Stimulated activated effector memory CD8-positive, alpha-beta T cell treated with anti-CD3 and anti-CD28 coated beads, Interleukin-12 subunit alpha, Interleukin-12 subunit beta, amount 100 ng/mL, for 72 hours (primary cell): ENCODE measurements at regions not wholly inside any gene's neighbourhood (a gene's known extent, or its start where the extent isn't known, plus 50 kb on each side); places are given as distances from the start of the nearest gene placed in this dataset.

Source experiments
- ATAC-seq: fragments of 150-1000 bp; cut with Tn5 transposase; 2 replicates; pipeline ENCODE4 v1.10.0; 2021
- DNase-seq, 2 donors: peaks; one replicate each; pipeline ENCODE4 v3.0.0; 2021 to 2022; ENCODE audit warnings: low spot score in 2 of 2
- H3K27ac Mint-ChIP-seq: one replicate; pipeline ENCODE4 v1.8.0; 2022; ENCODE audit warnings: mild to moderate bottlenecking, mixed read lengths
- H3K36me3 Mint-ChIP-seq: one replicate; pipeline ENCODE4 v1.8.0; 2022; ENCODE audit warnings: mild to moderate bottlenecking, mixed read lengths
- H3K4me1 Mint-ChIP-seq: one replicate; pipeline ENCODE4 v1.8.0; 2022; ENCODE audit warnings: mixed read lengths
- H3K4me3 Mint-ChIP-seq: one replicate; pipeline ENCODE4 v1.8.0; 2022; ENCODE audit warnings: mild to moderate bottlenecking, mixed read lengths
- H3K9me3 Mint-ChIP-seq: one replicate; pipeline ENCODE4 v1.8.0; 2022; ENCODE audit warnings: mixed read lengths

DNA sequence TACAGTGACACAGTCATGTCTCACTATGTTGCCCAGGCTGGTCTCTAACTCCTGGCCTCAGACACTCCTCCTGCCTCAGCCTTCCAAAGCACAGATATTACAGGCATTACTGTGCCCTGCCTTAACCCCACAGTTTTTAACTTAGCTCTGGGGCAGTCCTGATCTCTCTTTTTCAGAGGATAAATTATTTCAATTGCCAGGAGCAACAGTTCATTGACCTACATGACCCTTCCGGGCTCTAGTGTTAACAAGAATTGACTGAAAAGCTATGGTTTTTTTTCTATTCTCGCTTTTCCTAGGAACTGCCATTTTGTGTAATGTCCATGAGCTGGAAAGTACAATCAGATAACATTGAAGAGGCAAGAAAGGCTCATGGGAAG is 92.8 kb downstream of the HNRNPLL start:
- Mint-ChIP-seq H3K27ac (no peak overlapping the region), H3K9me3 (peaks cover 3% of the 10 kb centered on the region), H3K4me3 (no peak overlapping the region), H3K4me1 (peaks cover 7% of the 10 kb centered on the region), H3K36me3 (no peaks in the 10 kb centered on the region)
- DNase-seq: no peak
- no peak for ATAC-seq

DNA sequence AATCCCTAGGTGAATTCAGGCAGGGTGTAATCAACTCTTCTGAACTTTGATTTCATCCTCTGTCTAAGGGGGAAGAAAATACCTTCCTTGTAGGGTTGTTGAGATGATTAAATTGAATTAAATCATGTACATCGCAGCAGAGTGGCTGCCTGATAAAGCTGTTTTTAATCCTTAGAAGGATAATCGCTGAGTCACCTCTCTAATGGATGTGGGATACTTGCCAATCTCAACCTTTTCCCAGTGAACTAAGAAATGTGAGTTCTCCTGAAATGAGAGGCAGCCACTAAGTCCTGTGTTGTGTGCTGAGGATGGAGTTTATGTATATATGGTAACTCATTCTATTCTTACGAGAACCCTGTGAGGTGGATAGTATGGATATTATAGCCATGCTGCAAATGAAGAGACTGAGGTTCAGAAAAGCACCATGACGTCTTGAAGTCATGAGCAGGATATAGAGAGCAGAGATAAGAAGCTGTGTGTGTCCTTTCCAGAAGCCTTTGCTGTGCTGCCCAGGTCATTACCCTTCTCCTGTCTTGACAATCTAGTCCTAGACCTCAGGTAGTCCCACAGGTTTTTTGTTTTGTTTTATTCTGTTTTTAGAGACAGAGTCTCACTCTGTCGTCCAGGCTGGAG is 93.3 kb downstream of the HNRNPLL start:
- H3K36me3 Mint-ChIP-seq: no peaks in the 10 kb centered on the region
- H3K27ac Mint-ChIP-seq: no peak overlapping the region
- H3K4me3 Mint-ChIP-seq: no peak overlapping the region
- H3K9me3 Mint-ChIP-seq: peaks cover 3% of the 10 kb centered on the region
- peaks cover 7% of the 10 kb centered on the region for H3K4me1 Mint-ChIP-seq
- DNase-seq (no peak), ATAC-seq (no peak)

GRCh38 chr2:38508311-38509039 is 94.3 kb downstream of the HNRNPLL start:
- Mint-ChIP-seq H3K4me3 (no peak overlapping the region), H3K9me3 (peaks cover 3% of the 10 kb centered on the region), H3K27ac (no peak overlapping the region), H3K36me3 (no peaks in the 10 kb centered on the region), H3K4me1 (peaks cover 7% of the 10 kb centered on the region)
- DNase-seq (peak; percentile 61 to 86), ATAC-seq (peak; percentile 84)

DNA sequence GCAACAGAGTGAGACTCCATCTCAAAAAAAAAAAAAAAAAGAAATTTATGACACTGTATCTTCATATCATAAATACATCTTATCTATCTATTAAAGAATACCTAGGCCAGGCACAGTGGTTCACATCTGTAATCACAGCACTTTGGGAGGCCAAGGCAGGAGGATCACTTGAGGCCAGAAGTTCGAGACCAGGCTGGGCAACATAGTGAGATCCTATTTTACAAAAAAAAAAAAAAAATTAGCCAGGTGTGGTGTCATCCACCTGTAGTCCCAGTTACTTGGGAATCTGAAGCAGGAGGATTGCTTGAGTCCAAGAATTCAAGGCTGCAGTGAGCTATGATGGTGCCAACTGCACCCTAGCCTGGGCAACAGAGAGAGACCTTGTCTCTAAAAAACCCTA is 95.0 kb downstream of the HNRNPLL start:
- Mint-ChIP-seq H3K27ac (no peak overlapping the region), H3K9me3 (peaks cover 3% of the 10 kb centered on the region), H3K4me3 (no peak overlapping the region), H3K36me3 (no peaks in the 10 kb centered on the region), H3K4me1 (peaks cover 7% of the 10 kb centered on the region)
- no peak for DNase-seq
- no peak for ATAC-seq

DNA sequence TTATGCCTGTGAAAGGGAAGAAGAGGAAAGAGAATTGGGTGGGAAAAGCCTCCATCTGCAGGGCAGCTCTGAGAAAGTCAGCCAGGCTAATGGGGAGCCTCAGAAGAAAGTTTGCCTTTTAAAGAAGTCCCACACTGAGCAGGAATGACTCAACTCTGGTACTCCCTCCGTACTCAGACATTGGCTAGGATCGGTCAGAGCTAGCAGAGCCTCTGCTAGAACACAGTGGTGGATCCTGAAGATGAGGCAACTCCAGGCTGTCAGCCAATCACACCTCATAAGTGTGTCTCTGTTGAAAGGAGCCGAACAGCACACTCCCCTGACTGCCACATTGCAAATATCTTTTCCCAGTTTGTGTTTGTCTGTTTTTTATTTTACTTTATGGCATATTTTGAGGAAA is 96.9 kb downstream of the HNRNPLL start:
- peaks cover 7% of the 10 kb centered on the region for H3K4me1 Mint-ChIP-seq
- H3K27ac Mint-ChIP-seq: no peak overlapping the region
- no peak overlapping the region for H3K4me3 Mint-ChIP-seq
- peaks cover 3% of the 10 kb centered on the region for H3K9me3 Mint-ChIP-seq
- DNase-seq: no peak
- ATAC-seq: peak; percentile 62
- no peaks in the 10 kb centered on the region for H3K36me3 Mint-ChIP-seq

GRCh38 chr2:38504169-38504568 is 98.6 kb downstream of the HNRNPLL start:
- ATAC-seq (no peak), DNase-seq (no peak)
- H3K4me1 Mint-ChIP-seq: peaks cover 7% of the 10 kb centered on the region
- H3K36me3 Mint-ChIP-seq: no peaks in the 10 kb centered on the region
- H3K9me3 Mint-ChIP-seq: peaks cover 3% of the 10 kb centered on the region
- no peak overlapping the region for H3K27ac Mint-ChIP-seq
- H3K4me3 Mint-ChIP-seq: no peak overlapping the region

DNA sequence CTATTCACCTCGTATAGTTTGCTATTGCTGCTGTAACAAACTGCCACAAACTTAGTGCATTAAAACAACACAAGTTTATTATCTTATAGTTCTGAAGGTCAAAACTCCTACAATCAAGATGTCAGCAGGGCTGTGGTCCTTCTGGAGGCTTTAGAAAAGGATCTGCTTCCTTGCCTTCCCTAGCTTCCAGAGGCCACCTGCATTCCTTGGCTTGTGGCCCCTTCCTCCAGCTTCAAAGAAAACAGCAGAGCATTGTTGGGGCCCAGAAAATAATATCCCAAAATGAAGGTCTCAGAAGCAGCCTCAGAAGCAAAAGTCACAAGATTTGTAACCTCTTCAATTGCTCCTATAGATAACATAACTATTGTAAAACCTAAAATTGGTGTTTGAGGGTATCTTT is 100.6 kb downstream of the HNRNPLL start:
- no peak overlapping the region for H3K4me3 Mint-ChIP-seq
- ATAC-seq: no peak
- no peaks in the 10 kb centered on the region for H3K36me3 Mint-ChIP-seq
- peaks cover 7% of the 10 kb centered on the region for H3K4me1 Mint-ChIP-seq
- DNase-seq: no peak
- no peak overlapping the region for H3K27ac Mint-ChIP-seq
- peaks cover 3% of the 10 kb centered on the region for H3K9me3 Mint-ChIP-seq

GRCh38 chr2:38500283-38500634 is 102.5 kb downstream of the HNRNPLL start:
- H3K27ac Mint-ChIP-seq: no peak overlapping the region
- H3K9me3 Mint-ChIP-seq: no peaks in the 10 kb centered on the region
- no peak overlapping the region for H3K4me3 Mint-ChIP-seq
- H3K4me1 Mint-ChIP-seq: peaks cover 7% of the 10 kb centered on the region
- DNase-seq (no peak), ATAC-seq (no peak)
- H3K36me3 Mint-ChIP-seq: no peaks in the 10 kb centered on the region

GRCh38 chr2:38499548-38500282 is 103.0 kb downstream of the HNRNPLL start:
- H3K36me3 Mint-ChIP-seq: no peaks in the 10 kb centered on the region
- no peak for DNase-seq
- no peaks in the 10 kb centered on the region for H3K9me3 Mint-ChIP-seq
- ATAC-seq: no peak
- H3K4me1 Mint-ChIP-seq: peaks cover 7% of the 10 kb centered on the region
- no peak overlapping the region for H3K4me3 Mint-ChIP-seq
- H3K27ac Mint-ChIP-seq: no peak overlapping the region

DNA sequence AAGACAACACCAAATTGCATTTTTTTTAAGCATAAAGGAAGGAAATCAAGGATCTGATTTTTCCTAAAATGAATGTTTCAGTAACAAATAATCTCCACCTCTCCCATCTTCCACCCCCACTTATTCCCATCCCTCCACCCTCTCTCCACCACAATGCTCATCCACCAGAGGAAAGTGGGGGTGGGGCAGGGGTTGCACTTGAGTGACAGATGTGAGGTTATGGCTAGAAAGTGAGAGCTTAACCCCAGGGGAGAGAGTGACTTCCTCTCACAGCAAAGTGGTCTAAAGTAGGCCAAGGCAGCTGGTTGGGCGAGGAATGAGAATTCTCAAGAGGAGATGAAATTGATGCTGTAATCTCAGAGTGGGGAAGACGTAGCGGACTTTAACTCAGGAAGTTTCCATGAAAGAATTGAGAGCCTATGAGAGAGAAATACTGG is 104.7 kb downstream of the HNRNPLL start:
- DNase-seq (no peak), ATAC-seq (no peak)
- peaks cover 7% of the 10 kb centered on the region for H3K4me1 Mint-ChIP-seq

DNA sequence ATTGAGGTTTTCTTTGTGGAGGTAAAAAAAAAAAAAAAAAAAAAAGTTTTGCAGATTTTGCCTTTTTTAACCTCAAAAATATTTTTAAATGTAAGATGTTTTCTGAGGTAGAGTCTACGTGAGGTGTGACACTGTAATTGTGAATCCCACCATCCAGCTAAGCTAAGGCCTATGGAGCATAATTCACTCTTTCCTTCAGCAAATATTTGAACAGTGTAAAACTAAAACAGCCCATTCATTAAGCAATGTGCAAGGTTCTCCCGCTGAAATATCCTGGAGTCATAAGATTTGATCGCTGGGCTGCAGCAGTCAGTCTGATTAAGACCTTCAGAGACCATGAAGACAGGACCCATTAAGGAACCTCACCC is 105.1 kb downstream of the HNRNPLL start:
- DNase-seq: no peak
- Mint-ChIP-seq H3K9me3 (no peaks in the 10 kb centered on the region), H3K4me1 (peaks cover 7% of the 10 kb centered on the region), H3K4me3 (no peak overlapping the region), H3K27ac (no peak overlapping the region), H3K36me3 (no peaks in the 10 kb centered on the region)
- ATAC-seq: no peak

More for the DNA sequence above, 104.7 kb downstream of the HNRNPLL start:
- Mint-ChIP-seq H3K36me3 (no peaks in the 10 kb centered on the region), H3K9me3 (no peaks in the 10 kb centered on the region), H3K4me3 (no peak overlapping the region), H3K27ac (no peak overlapping the region)

DNA sequence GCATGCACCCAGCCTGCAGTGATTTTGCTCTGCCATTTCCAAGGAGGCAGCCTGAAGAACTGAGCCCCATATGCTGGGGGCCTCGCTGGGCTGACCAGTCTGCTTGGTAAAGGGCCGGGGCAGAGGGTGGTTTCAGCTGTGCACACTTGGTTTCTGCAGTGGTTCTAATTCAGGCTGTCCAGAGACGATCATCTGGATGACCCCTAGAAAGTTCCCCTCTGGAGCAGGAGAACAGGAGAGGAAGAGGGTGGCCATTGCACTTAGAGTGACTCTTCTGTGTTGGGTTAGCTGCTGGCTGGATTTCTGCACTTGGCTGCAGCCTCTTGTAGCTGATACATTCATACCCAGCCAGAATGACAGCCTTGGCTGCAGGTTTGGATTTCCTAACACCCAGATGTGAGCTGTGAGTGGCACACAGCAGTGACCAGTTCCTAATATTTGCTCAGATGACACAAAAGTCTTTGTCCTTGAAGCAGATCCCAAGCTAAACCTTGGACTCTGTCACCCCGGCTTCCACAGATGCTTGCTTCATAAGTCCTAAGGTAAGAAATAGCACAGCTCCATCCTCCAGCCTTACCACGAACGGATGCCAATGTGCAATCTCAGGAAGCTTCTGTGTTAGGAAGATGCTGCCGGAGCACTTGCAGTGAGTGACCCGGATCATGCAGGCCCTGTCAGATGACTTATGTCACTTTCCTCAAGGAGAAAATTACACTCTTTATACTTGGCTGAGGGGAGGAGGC is 105.6 kb downstream of the HNRNPLL start:
- Mint-ChIP-seq H3K27ac (no peak overlapping the region), H3K9me3 (no peaks in the 10 kb centered on the region), H3K36me3 (no peaks in the 10 kb centered on the region), H3K4me3 (no peak overlapping the region), H3K4me1 (peaks cover 7% of the 10 kb centered on the region)
- DNase-seq (no peak), ATAC-seq (no peak)

GRCh38 chr2:38495880-38496279 is 106.8 kb downstream of the HNRNPLL start:
- Mint-ChIP-seq H3K9me3 (no peaks in the 10 kb centered on the region), H3K36me3 (no peaks in the 10 kb centered on the region), H3K4me3 (no peak overlapping the region), H3K27ac (no peak overlapping the region), H3K4me1 (peaks cover 7% of the 10 kb centered on the region)
- ATAC-seq (no peak), DNase-seq (no peak)

GRCh38 chr2:38494394-38494793 is 108.3 kb downstream of the HNRNPLL start:
- Mint-ChIP-seq H3K9me3 (no peaks in the 10 kb centered on the region), H3K36me3 (no peaks in the 10 kb centered on the region), H3K4me1 (peaks cover 7% of the 10 kb centered on the region), H3K4me3 (no peak overlapping the region), H3K27ac (no peak overlapping the region)
- ATAC-seq (no peak), DNase-seq (no peak)

DNA sequence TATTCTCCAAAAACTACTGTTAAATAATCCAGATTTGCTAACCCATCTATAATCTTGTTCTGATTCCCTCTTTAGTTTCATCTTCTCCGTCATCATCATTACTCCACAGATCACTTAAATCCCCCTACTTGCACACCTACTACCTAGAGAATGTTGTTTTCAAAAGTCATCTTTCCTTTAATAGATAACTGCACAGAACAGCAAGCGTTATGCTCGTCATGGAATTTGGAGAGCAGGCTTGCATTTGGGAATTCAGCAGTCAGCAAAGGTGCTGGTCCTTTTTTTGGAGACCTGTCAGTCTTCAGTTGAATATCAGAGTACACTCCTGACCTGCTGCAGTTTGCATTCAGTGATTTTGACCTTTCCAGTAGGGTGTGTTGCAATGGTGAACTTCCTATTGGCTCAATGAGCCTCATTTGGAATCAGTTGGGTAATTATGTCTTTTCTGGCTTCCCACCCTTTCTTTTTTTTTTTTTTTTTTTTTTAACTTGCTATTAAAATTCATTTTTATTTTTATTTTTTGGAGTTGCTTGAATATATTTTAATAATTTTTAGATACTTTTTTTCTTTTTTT is 110.6 kb downstream of the HNRNPLL start:
- no peak for ATAC-seq
- Mint-ChIP-seq H3K27ac (no peak overlapping the region), H3K9me3 (no peaks in the 10 kb centered on the region), H3K4me3 (no peak overlapping the region), H3K4me1 (no peaks in the 10 kb centered on the region), H3K36me3 (no peaks in the 10 kb centered on the region)
- no peak for DNase-seq
